Heart right ventricle (tissue), 16 donors: ENCODE measurements at regions not wholly inside any gene's neighbourhood (a gene's known extent, or its start where the extent isn't known, plus 50 kb on each side); places are given as distances from the start of the nearest gene placed in this dataset.

Experiments used
- ATAC-seq, 8 donors: fragments of 200-7000 bp; cut with Tn5 transposase; one replicate each; pipeline ENCODE4 v1.9.1; 2020; ENCODE audit warnings: mild to moderate bottlenecking in 8 of 8, moderate library complexity in 8 of 8, moderate number of reproducible peaks in 1 of 8
- DNase-seq, 2 donors: peaks; one replicate each; pipeline ENCODE4 v3.0.0-alpha.2; 2020
- H3K27ac ChIP-seq, 10 donors: fragments of 200-600 bp; sonication (generic) in 2 of 10; one replicate each; pipeline versions ENCODE4 v1.5.0 to v1.8.0; 2020 to 2022; ENCODE audit warnings: mild to moderate bottlenecking in 3 of 10
- H3K27me3 ChIP-seq, 7 donors: fragments of 200-600 bp; one replicate each; pipeline ENCODE4 v1.8.0; 2021 to 2022; ENCODE audit warnings: mild to moderate bottlenecking in 2 of 7
- H3K36me3 ChIP-seq, 9 donors: fragments of 200-600 bp; sonication (generic) in 1 of 9; one replicate each; pipeline versions ENCODE4 v1.5.0 to v1.8.0; 2020 to 2022; ENCODE audit warnings: mild to moderate bottlenecking in 2 of 9
- H3K4me1 ChIP-seq, 9 donors: fragments of 200-600 bp; sonication (generic) in 1 of 9; one replicate each; pipeline versions ENCODE4 v1.5.0 to v1.8.0; 2020 to 2022; ENCODE audit warnings: mild to moderate bottlenecking in 4 of 9
- H3K4me3 ChIP-seq, 10 donors: fragments of 200-600 bp; sonication (generic) in 2 of 10; one replicate each; pipeline versions ENCODE4 v1.5.0 to v1.8.0; 2020 to 2022; ENCODE audit warnings: mild to moderate bottlenecking in 7 of 10, moderate library complexity in 2 of 10
- H3K9me3 ChIP-seq, 11 donors: fragments of 200-600 bp in 10 of 11; sonication (generic) in 2 of 11; one replicate each; pipeline versions ENCODE4 v1.5.0 to v1.8.0; 2013 to 2022; ENCODE audit warnings: mild to moderate bottlenecking in 2 of 11, control low read depth in 1 of 11, moderate library complexity in 1 of 11
- WGBS, 2 donors: extraction: QIAGEN DNeasy Blood & Tissue Kit; methylation state at CpG; one replicate each; pipeline ENCODE4 v1.1.7; 2013; ENCODE audit warnings: inconsistent platforms in 1 of 2; 5-methylcytosine and 5-hydroxymethylcytosine counted together
- intact Hi-C, 10 donors: fragments of 100-400 bp; cut with DNase I; formaldehyde crosslinking; loops; one replicate each; pipeline versions ENCODE4 v1.11.1 to v1.14.2; 2022
- TF ChIP-seq, protein P1 (sequence below), 9 donors: fragments of 200-600 bp; sonication (generic) in 2 of 9; IDR thresholded peaks; one replicate each; pipeline versions ENCODE4 v1.5.0 to v1.8.0; 2021 to 2022; ENCODE audit warnings: antibody characterized with exemption in 9 of 9, mild to moderate bottlenecking in 5 of 9, moderate library complexity in 1 of 9
- donor health status: Arrhythmogenic right ventricular cardiomyopathy.
- donor health status: ischemic (EF 13 %, LVEDD 7.1; RV severe dilation, severe dysfunction).
- donor health status: healthy with polysubstance abuse.
- donor health status: DM: no; HTN: yes; CAD: no.
- donor health status: DM: no; HTN: no; CAD: no.
- donor health status: ischemic (EF 25% LVEDD 6.9; RV normal size, moderate dysfunction).
- donor health status: ischemic (EF 25% LVEDD 5.7; RV mildly dilated, moderate dysfunction).
- donor health status: healthy.
- donor health status: DM: yes; HTN: yes; CAD: no.
- donor health status: Ischemic cardiomyopathy.
- donor health status: ischemic (EF 35%, LVEDD 5.7; RV mildly dilated, moderate dysfunction).
- donor health status: nonischemic (EF 11% LVEDD 7.7; RV severe dilation, severe dysfunction).
- donor health status: DM: yes; HTN: yes; CAD: no.
- donor health status: PGD.
- donor health status: ischemic (EF 29% LVEDD 5.4; RV normal size, mild dysfunction).
- donor health status: nonischemic (EF 23%, LVEDD 6.1; RV moderate dilation, normal function).

DNA sequence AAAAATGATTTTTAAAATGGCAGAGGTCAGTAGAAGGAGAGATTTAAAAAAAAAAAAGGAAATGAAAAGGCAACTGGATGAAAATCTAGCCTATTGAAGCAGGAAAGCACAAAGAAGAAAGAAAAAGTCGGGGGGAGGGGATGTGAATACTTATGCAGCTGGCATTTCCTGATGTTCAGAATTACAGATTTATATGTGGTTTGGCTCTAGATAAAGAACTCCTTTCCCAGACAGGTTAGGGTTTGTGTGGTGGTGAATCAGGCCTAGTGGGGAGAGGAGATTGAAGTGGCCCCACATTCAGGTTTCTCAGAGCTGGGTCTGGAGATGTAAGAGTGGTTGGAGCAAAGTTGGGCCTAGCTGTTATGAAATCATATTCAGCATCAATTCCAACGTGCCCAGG, 394.4 kb downstream of the FIGN start:
- Histone ChIP-seq H3K36me3 (no peaks in the 10 kb centered on the region), H3K27ac (no peak overlapping the region), H3K4me1 (no peaks in the 10 kb centered on the region), H3K4me3 (no peak overlapping the region), H3K27me3 (no peaks in the 10 kb centered on the region), H3K9me3 (no peaks in the 10 kb centered on the region)
- intact Hi-C loops: loop anchor here in 7 of 10 donors (5.0 to 10.0 kb wide), 8 partner anchors 157 to 1093 kb away; partner anchors contain the start of gene FIGN (in 2 of the 7)
- 53 to 75% methylated on average over 2 of the region's 2 CpGs for WGBS, 2 donors
- TF ChIP-seq, protein P1, sequence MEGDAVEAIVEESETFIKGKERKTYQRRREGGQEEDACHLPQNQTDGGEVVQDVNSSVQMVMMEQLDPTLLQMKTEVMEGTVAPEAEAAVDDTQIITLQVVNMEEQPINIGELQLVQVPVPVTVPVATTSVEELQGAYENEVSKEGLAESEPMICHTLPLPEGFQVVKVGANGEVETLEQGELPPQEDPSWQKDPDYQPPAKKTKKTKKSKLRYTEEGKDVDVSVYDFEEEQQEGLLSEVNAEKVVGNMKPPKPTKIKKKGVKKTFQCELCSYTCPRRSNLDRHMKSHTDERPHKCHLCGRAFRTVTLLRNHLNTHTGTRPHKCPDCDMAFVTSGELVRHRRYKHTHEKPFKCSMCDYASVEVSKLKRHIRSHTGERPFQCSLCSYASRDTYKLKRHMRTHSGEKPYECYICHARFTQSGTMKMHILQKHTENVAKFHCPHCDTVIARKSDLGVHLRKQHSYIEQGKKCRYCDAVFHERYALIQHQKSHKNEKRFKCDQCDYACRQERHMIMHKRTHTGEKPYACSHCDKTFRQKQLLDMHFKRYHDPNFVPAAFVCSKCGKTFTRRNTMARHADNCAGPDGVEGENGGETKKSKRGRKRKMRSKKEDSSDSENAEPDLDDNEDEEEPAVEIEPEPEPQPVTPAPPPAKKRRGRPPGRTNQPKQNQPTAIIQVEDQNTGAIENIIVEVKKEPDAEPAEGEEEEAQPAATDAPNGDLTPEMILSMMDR (IDR thresholded peaks at IDR 0.05): no peak
- DNase-seq: no peak
- no peak for ATAC-seq

DNA sequence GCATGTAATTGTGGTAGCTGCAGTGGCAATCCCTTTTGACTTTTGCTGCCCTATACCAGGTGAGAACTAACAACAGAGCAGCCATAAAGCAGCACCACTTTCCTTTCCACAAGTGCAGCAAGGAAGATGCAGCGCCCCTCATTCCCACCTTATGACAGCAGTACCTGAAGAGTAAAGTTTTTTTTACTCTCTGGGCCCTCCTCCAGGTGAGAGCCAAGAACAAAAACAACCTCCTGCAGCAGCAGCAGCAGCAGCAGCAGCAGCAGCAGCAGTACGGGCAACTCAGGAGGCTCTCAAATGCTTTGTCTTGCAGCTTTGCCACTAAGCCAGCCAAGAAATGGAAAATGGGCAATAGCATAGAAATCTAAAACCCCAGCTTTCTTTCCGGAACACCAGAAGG, 397.5 kb downstream of the FIGN start:
- DNase-seq (no peak), ATAC-seq (no peak)
- Histone ChIP-seq H3K4me1 (no peaks in the 10 kb centered on the region), H3K9me3 (no peaks in the 10 kb centered on the region), H3K27me3 (no peaks in the 10 kb centered on the region), H3K4me3 (no peak overlapping the region), H3K36me3 (no peaks in the 10 kb centered on the region), H3K27ac (no peak overlapping the region)
- intact Hi-C loops: loop anchor here in 1 of 10 donors (10.0 kb wide), 1 partner anchor 1087 kb away; no protein-coding TSS in a partner anchor
- TF ChIP-seq, protein P1 (IDR thresholded peaks at IDR 0.05): no peak
- 72 to 77% methylated on average over 3 of the region's 3 CpGs for WGBS, 2 donors

DNA sequence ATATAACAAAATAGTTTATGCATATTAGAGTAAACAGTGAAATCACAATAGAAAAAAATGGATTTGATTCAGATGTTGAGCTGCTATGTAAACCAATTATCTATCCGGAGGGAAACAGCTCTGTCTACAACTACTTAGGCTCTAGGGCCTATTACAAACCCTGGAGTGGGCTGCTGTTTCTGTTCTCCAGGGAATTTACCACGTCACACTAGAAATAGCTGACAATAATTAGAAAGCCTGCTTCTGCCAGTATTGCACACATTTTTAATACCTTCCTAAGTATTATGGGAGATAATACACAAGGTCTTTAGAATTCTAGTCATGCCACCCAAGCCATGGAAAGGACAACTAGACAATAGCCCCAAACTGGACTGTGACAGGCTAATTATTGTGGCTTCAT, 411.1 kb downstream of the FIGN start:
- DNase-seq: no peak
- H3K4me1 ChIP-seq: no peaks in the 10 kb centered on the region
- no peak for ATAC-seq
- WGBS, 2 donors: 53 to 61% methylated on average over 2 of the region's 2 CpGs
- H3K4me3 ChIP-seq: no peak overlapping the region
- H3K9me3 ChIP-seq: no peaks in the 10 kb centered on the region
- H3K27ac ChIP-seq: no peak overlapping the region
- TF ChIP-seq, protein P1 (IDR thresholded peaks at IDR 0.05): no peak
- no peaks in the 10 kb centered on the region for H3K36me3 ChIP-seq
- intact Hi-C loops: no loop called here
- H3K27me3 ChIP-seq: no peaks in the 10 kb centered on the region

DNA sequence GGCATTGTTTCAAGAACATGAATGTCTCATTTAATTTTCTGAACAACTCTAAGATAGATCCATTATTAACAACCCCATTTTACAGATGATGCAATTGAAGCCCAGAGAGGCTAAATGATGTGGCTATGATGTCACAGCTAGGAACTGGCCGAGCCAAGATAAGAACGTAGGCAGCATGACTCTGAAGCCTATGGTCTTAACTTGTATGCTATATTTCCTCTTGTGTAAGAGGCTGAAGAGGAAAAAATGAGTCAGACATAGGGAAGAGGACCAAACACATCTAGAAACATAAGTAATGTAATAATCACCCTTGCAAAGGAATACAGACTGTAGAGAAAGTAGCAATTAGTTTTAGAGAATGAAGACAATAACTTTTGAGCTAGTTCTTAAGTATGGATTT, 416.8 kb downstream of the FIGN start:
- H3K4me3 ChIP-seq: no peak overlapping the region
- no peaks in the 10 kb centered on the region for H3K4me1 ChIP-seq
- H3K9me3 ChIP-seq: peaks cover 0 to 13% (median 0%) of the 10 kb centered on the region in 11 donors
- no peaks in the 10 kb centered on the region for H3K27me3 ChIP-seq
- H3K27ac ChIP-seq: no peak overlapping the region
- TF ChIP-seq, protein P1 (IDR thresholded peaks at IDR 0.05): no peak
- H3K36me3 ChIP-seq: no peaks in the 10 kb centered on the region
- ATAC-seq (no peak), DNase-seq (no peak)
- WGBS, 2 donors: 55 to 67% methylated on average over 2 of the region's 2 CpGs
- intact Hi-C loops: no loop called here
